Endothelial cell (in vitro differentiated cells): ENCODE measurements at regions not wholly inside any gene's neighbourhood (a gene's known extent, or its start where the extent isn't known, plus 50 kb on each side); places are given as distances from the start of the nearest gene placed in this dataset.

Source experiments
- DNase-seq: peaks from one replicate; pipeline ENCODE4 v3.0.0; 2021; ENCODE audit warnings: low spot score
- H3K27ac Mint-ChIP-seq: one replicate; pipeline ENCODE4 v1.8.0; 2021; ENCODE audit warnings: mixed read lengths, inconsistent platforms; ENCODE audit not compliant: unreplicated experiment
- H3K27me3 Mint-ChIP-seq: one replicate; pipeline ENCODE4 v1.8.0; 2021; ENCODE audit warnings: mild to moderate bottlenecking, moderate library complexity, mixed read lengths, inconsistent platforms; ENCODE audit not compliant: unreplicated experiment
- H3K36me3 Mint-ChIP-seq: one replicate; pipeline ENCODE4 v1.8.0; 2021; ENCODE audit warnings: mild to moderate bottlenecking, low read depth, mixed read lengths, inconsistent platforms; ENCODE audit not compliant: unreplicated experiment
- H3K4me1 Mint-ChIP-seq: one replicate; pipeline ENCODE4 v1.8.0; 2021; ENCODE audit warnings: mild to moderate bottlenecking, mixed read lengths, inconsistent platforms; ENCODE audit not compliant: unreplicated experiment
- H3K4me3 Mint-ChIP-seq: one replicate; pipeline ENCODE4 v1.8.0; 2021; ENCODE audit warnings: mild to moderate bottlenecking, mixed read lengths, inconsistent platforms; ENCODE audit not compliant: unreplicated experiment
- H3K9me3 Mint-ChIP-seq: one replicate; pipeline ENCODE4 v1.8.0; 2021; ENCODE audit warnings: mixed read lengths, inconsistent platforms; ENCODE audit not compliant: unreplicated experiment
- CTCF ChIP-seq: fragments of 200-600 bp; sonication (generic); IDR thresholded peaks from one replicate; pipeline ENCODE4 v1.5.0; 2021; ENCODE audit warnings: antibody characterized with exemption; ENCODE audit not compliant: unreplicated experiment

GRCh38 chr5:116759860-116760640 is 185.4 kb upstream of the SEMA6A start:
- Mint-ChIP-seq H3K4me1 (peaks cover 10% of the 10 kb centered on the region), H3K27me3 (no peaks in the 10 kb centered on the region), H3K36me3 (peaks cover 6% of the 10 kb centered on the region), H3K4me3 (no peak overlapping the region), H3K27ac (no peak overlapping the region), H3K9me3 (no peaks in the 10 kb centered on the region)
- DNase-seq, result no peak
- no peak for TF ChIP-seq CTCF

GRCh38 chr5:116757326-116757725 is 182.7 kb upstream of the SEMA6A start:
- Mint-ChIP-seq H3K27me3 (no peaks in the 10 kb centered on the region), H3K36me3 (peaks cover 6% of the 10 kb centered on the region), H3K9me3 (no peaks in the 10 kb centered on the region), H3K4me1 (peaks cover 8% of the 10 kb centered on the region), H3K4me3 (no peak overlapping the region), H3K27ac (no peak overlapping the region)
- no peak for DNase-seq
- no peak for TF ChIP-seq CTCF

- H3K27ac Mint-ChIP-seq, result no peak overlapping the region
Observed at GRCh38 chr5:116756531-116756930, 181.9 kb upstream of the SEMA6A start.

GRCh38 chr5:116754556-116754955 is 179.9 kb upstream of the SEMA6A start:
- Mint-ChIP-seq H3K36me3 (peaks cover 6% of the 10 kb centered on the region), H3K27ac (no peak overlapping the region), H3K27me3 (no peaks in the 10 kb centered on the region), H3K4me1 (no peaks in the 10 kb centered on the region), H3K4me3 (no peak overlapping the region), H3K9me3 (no peaks in the 10 kb centered on the region)
- no peak for TF ChIP-seq CTCF
- DNase-seq, result no peak

More at GRCh38 chr5:116756531-116756930, 181.9 kb upstream of the SEMA6A start:
- peaks cover 6% of the 10 kb centered on the region for H3K36me3 Mint-ChIP-seq
- H3K9me3 Mint-ChIP-seq, result no peaks in the 10 kb centered on the region
- no peak for DNase-seq
- no peak overlapping the region for H3K4me3 Mint-ChIP-seq
- H3K4me1 Mint-ChIP-seq, result peaks cover 3% of the 10 kb centered on the region
- TF ChIP-seq CTCF, result no peak
- no peaks in the 10 kb centered on the region for H3K27me3 Mint-ChIP-seq

- no peak for TF ChIP-seq CTCF
Observed at GRCh38 chr5:116751684-116752083, 177.1 kb upstream of the SEMA6A start.

More at GRCh38 chr5:116751684-116752083, 177.1 kb upstream of the SEMA6A start:
- Mint-ChIP-seq H3K9me3 (no peaks in the 10 kb centered on the region), H3K4me1 (no peaks in the 10 kb centered on the region), H3K27me3 (no peaks in the 10 kb centered on the region), H3K36me3 (peaks cover 6% of the 10 kb centered on the region), H3K27ac (no peak overlapping the region), H3K4me3 (no peak overlapping the region)
- no peak for DNase-seq
